Transverse colon (tissue), 4 donors: ENCODE measurements at regions not wholly inside any gene's neighbourhood (a gene's known extent, or its start where the extent isn't known, plus 50 kb on each side); places are given as distances from the start of the nearest gene placed in this dataset.
A peak's percentile ranks its signal among the peaks of the same experiment; 100 is the strongest.

Experiments used
- DNase-seq: peaks from one replicate; pipeline ENCODE4 v3.0.0-alpha.2; 2019
- H3K27ac ChIP-seq, 4 donors: fragments of 200-600 bp; sonication (generic); 2 replicates each; pipeline ENCODE4 v1.5.1; 2016 to 2018; ENCODE audit warnings: inconsistent platforms in 4 of 4
- H3K27me3 ChIP-seq: fragments of 200-600 bp; sonication (generic); 2 replicates; pipeline ENCODE4 v1.5.1; 2017; ENCODE audit warnings: inconsistent platforms
- H3K36me3 ChIP-seq, 4 donors: fragments of 200-600 bp; sonication (generic); 2 replicates each; pipeline ENCODE4 v1.5.1; 2017 to 2019; ENCODE audit warnings: inconsistent platforms in 4 of 4
- H3K4me1 ChIP-seq, 4 donors: fragments of 200-600 bp; sonication (generic); 2 replicates each; pipeline ENCODE4 v1.5.1; 2017 to 2020; ENCODE audit warnings: inconsistent platforms in 4 of 4
- H3K4me3 ChIP-seq, 4 donors: fragments of 200-600 bp; sonication (generic); 1 replicate in 1 of 4; 2 replicates in 3 of 4; pipeline versions ENCODE4 v1.5.1 to v1.6.1; 2017 to 2019; ENCODE audit warnings: inconsistent platforms in 4 of 4
- H3K9me3 ChIP-seq, 2 donors: fragments of 200-600 bp; sonication (generic); 2 replicates each; pipeline ENCODE4 v1.5.1; 2017 to 2019; ENCODE audit warnings: inconsistent platforms in 2 of 2
- CTCF ChIP-seq, 5 experiments: fragments of 200-600 bp in 3 of 5; fragments of 450-650 bp in 2 of 5; sonication (generic) in 3 of 5; IDR thresholded peaks; 1 replicate in 2 of 5; 2 replicates in 3 of 5; pipeline ENCODE4 v1.5.1; 2016 to 2017; ENCODE audit warnings: antibody characterized with exemption in 5 of 5, inconsistent platforms in 3 of 5, mild to moderate bottlenecking in 2 of 5, moderate library complexity in 1 of 5
- EP300 ChIP-seq: sonication (generic); formaldehyde crosslinking; IDR thresholded peaks from one replicate; pipeline ENCODE4 v1.6.1; 2017; ENCODE audit warnings: antibody characterized with exemption, low read depth
- POLR2A ChIP-seq: fragments of 450-650 bp; IDR thresholded peaks from one replicate; pipeline ENCODE4 v1.6.1; 2016; ENCODE audit warnings: antibody characterized with exemption, mild to moderate bottlenecking, moderate library complexity
- POLR2AphosphoS5 ChIP-seq, 3 donors: sonication (generic); formaldehyde crosslinking; IDR thresholded peaks; one replicate each; pipeline ENCODE4 v1.6.1; 2016; ENCODE audit warnings: antibody characterized with exemption in 3 of 3
- WGBS, 2 donors: methylation state at CpG; one replicate each; pipeline ENCODE4 v1.1.5; 2018; ENCODE audit warnings: low coverage in 1 of 2; 5-methylcytosine and 5-hydroxymethylcytosine counted together
- in situ Hi-C, 4 donors: fragments of 200-750 bp; cut with MboI; loops; one replicate each; pipeline versions ENCODE4 v1.15.0 to v1.15.1; 2017; ENCODE audit warnings: low sequenced_read_pairs in 3 of 4, low pct_ligation_motif_present in 1 of 4, low pct_unique_long_range_greater_than_20kb in 1 of 4
- intact Hi-C: fragments of 100-400 bp; cut with DNase I; formaldehyde crosslinking; loops from one replicate; pipeline ENCODE4 v1.15.1; 2023; ENCODE audit warnings: low total_unique reads

DNA sequence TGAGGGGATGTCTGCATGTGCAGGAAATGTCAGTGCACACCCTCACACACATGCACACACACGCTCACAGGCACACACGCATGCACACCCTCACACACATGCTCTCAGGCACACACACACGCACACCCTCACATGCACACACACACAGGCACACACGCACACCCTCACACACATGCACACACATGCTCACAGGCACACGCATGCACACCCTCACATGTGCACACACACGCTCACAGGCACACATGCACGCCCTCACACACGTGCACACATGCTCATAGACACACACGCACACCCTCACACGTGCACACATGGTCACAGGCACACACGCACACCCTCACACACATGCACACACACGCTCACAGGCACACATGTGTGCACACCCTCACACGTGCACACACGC lies 77.6 kb upstream of the ZNF469 start:
- in situ Hi-C loops (no loop called here), intact Hi-C loops (no loop called here)
- Histone ChIP-seq H3K36me3 (no peaks in the 10 kb centered on the region), H3K27me3 (no peaks in the 10 kb centered on the region), H3K9me3 (no peaks in the 10 kb centered on the region), H3K4me1 (peaks cover 0 to 10% (median 5%) of the 10 kb centered on the region in 4 donors), H3K4me3 (no peak overlapping the region), H3K27ac (peak overlapping the region in 1 of 4 donors; percentile 68)
- no peak for TF ChIP-seq EP300
- TF ChIP-seq CTCF (IDR thresholded peaks at IDR 0.05) = no peak
- TF ChIP-seq POLR2A = no peak
- no peak for TF ChIP-seq POLR2AphosphoS5 (IDR thresholded peaks at IDR 0.05)
- 82 to 86% methylated on average over 11 to 14 of the region's 14 CpGs for WGBS, 2 donors
- no peak for DNase-seq

GRCh38 chr16:88306411-88306810 lies 76.3 kb upstream of the ZNF469 start:
- intact Hi-C loops = no loop called here

GRCh38 chr16:88306860-88307545 lies 75.8 kb upstream of the ZNF469 start:
- no peak for DNase-seq
- Histone ChIP-seq H3K27me3 (no peaks in the 10 kb centered on the region), H3K27ac (peak overlapping the region in 2 of 4 donors; percentile 11 to 14), H3K36me3 (no peaks in the 10 kb centered on the region), H3K4me3 (no peak overlapping the region), H3K4me1 (peaks cover 0 to 10% (median 5%) of the 10 kb centered on the region in 4 donors), H3K9me3 (no peaks in the 10 kb centered on the region)
- 55 to 75% methylated on average over 5 to 6 of the region's 6 CpGs for WGBS, 2 donors
- in situ Hi-C loops (no loop called here), intact Hi-C loops (no loop called here)
- TF ChIP-seq POLR2A (no peak), POLR2AphosphoS5 (IDR thresholded peaks at IDR 0.05) (no peak), CTCF (IDR thresholded peaks at IDR 0.05) (no peak), EP300 (no peak)

More at GRCh38 chr16:88306411-88306810, 76.3 kb upstream of the ZNF469 start:
- H3K4me1 ChIP-seq = peaks cover 0 to 10% (median 5%) of the 10 kb centered on the region in 4 donors
- H3K27me3 ChIP-seq = no peaks in the 10 kb centered on the region
- peak overlapping the region in 1 of 4 donors; percentile 14 for H3K27ac ChIP-seq
- TF ChIP-seq POLR2A (no peak), POLR2AphosphoS5 (IDR thresholded peaks at IDR 0.05) (no peak), EP300 (no peak), CTCF (IDR thresholded peaks at IDR 0.05) (no peak)
- in situ Hi-C loops = no loop called here
- H3K9me3 ChIP-seq = no peaks in the 10 kb centered on the region
- H3K4me3 ChIP-seq = no peak overlapping the region
- WGBS, 2 donors = 50 to 94% methylated on average over 1 to 7 of the region's 8 CpGs
- H3K36me3 ChIP-seq = no peaks in the 10 kb centered on the region
- no peak for DNase-seq

DNA sequence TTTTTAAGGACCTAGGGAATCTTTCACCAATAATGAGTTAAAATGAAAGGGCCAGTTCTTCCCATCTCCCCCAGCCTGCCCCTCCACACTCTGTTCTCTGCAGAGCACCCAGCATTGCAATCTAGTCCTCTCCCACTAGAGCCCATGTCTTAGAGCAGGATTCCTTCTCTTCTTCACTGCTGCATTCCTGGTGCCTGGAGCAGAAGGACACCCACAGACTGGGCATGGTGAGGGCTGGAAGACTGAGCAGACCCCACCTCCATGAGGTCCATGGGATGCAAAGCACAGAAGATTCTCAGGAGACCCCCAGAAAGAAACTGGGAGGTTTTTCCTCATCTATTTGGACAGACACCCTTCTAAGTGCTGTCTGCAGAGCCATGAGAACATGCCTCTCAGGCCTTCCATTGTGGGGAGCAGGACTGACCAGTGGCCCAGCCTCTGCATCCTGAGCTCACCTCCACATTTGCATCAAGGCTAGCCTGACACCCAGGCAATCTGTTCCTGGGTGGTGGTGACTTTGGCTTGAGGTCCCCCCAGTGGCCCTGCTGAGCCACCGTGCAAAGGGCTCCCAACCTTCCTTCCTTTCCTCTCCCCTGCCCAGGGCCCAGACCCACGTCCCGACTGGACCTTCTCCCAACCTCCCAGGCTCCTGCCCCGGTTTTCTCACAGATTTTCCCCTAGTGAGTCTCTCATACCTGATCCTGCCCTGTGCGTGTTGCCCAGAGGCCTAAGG lies 74.2 kb upstream of the ZNF469 start:
- Histone ChIP-seq H3K4me1 (peaks cover 0 to 10% (median 5%) of the 10 kb centered on the region in 4 donors), H3K27me3 (no peaks in the 10 kb centered on the region), H3K27ac (no peak overlapping the region), H3K4me3 (no peak overlapping the region), H3K36me3 (no peaks in the 10 kb centered on the region), H3K9me3 (no peaks in the 10 kb centered on the region)
- no peak for TF ChIP-seq CTCF (IDR thresholded peaks at IDR 0.05)
- no peak for TF ChIP-seq POLR2AphosphoS5 (IDR thresholded peaks at IDR 0.05)
- TF ChIP-seq EP300 = no peak
- no peak for TF ChIP-seq POLR2A
- in situ Hi-C loops (no loop called here), intact Hi-C loops (no loop called here)
- DNase-seq = no peak
- WGBS, 2 donors = 94% methylated on average over 5 of the region's 5 CpGs; no CpG with 5 or more reads in 1 of the 2 donors
